Prostate gland (tissue), 2 donors: ENCODE measurements at regions not wholly inside any gene's neighbourhood (a gene's known extent, or its start where the extent isn't known, plus 50 kb on each side); places are given as distances from the start of the nearest gene placed in this dataset.

Experiments
- POLR2A ChIP-seq: fragments of 450-650 bp; IDR thresholded peaks from one replicate; pipeline ENCODE4 v1.6.1; 2016; ENCODE audit warnings: antibody characterized with exemption, mild to moderate bottlenecking
- POLR2AphosphoS5 ChIP-seq: sonication (generic); formaldehyde crosslinking; IDR thresholded peaks from one replicate; pipeline ENCODE4 v1.6.1; 2017; ENCODE audit warnings: antibody characterized with exemption
- TF ChIP-seq, protein P1 (sequence below), 4 experiments: fragments of 200-600 bp in 2 of 4; fragments of 450-650 bp in 2 of 4; sonication (generic) in 2 of 4; IDR thresholded peaks; 1 replicate in 3 of 4; 2 replicates in 1 of 4; pipeline ENCODE4 v1.5.1; 2016 to 2019; ENCODE audit warnings: antibody characterized with exemption in 4 of 4, mild to moderate bottlenecking in 2 of 4, moderate library complexity in 2 of 4

DNA sequence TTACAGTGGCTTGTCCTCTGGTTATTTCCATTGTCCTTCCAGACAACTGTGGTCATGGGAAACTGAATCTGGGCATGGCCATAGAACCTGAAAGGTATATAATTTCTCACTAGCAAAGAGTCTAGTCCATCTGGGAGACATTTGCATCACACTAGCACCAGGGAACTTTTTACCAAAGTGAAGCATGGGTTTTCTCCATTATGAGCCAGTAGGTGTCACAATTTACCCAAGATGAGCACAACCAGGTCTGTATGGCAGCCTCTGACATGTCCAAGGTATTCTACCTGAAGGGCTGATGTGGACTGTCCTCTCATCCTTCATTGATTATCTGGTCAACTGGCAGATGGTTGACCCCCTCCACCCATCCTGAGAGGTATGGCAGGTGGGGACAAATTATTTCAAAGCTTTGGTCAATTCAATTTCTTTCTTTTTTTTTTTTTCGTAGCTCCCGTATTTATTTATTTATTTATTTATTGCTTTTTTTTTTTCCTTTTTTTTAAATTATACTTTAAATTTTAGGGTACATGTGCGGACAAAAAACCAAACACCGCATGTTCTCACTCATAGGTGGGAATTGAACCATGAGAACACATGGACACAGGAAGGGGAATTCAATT, 425.9 kb downstream of the TMEM135 start:
- TF ChIP-seq, protein P1, sequence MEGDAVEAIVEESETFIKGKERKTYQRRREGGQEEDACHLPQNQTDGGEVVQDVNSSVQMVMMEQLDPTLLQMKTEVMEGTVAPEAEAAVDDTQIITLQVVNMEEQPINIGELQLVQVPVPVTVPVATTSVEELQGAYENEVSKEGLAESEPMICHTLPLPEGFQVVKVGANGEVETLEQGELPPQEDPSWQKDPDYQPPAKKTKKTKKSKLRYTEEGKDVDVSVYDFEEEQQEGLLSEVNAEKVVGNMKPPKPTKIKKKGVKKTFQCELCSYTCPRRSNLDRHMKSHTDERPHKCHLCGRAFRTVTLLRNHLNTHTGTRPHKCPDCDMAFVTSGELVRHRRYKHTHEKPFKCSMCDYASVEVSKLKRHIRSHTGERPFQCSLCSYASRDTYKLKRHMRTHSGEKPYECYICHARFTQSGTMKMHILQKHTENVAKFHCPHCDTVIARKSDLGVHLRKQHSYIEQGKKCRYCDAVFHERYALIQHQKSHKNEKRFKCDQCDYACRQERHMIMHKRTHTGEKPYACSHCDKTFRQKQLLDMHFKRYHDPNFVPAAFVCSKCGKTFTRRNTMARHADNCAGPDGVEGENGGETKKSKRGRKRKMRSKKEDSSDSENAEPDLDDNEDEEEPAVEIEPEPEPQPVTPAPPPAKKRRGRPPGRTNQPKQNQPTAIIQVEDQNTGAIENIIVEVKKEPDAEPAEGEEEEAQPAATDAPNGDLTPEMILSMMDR (IDR thresholded peaks at IDR 0.05): no peak
- TF ChIP-seq POLR2A (no peak), POLR2AphosphoS5 (no peak)
